ENCODE measurements at regions not wholly inside any gene's neighbourhood (a gene's known extent, or its start where the extent isn't known, plus 50 kb on each side); places are given as distances from the start of the nearest gene placed in this dataset.

- RAD21 ChIA-PET (ENCODE audit: low non-redundant PET in 1 of 2, low total read pairs in 2 of 2, uncharacterized antibody in 2 of 2, unreplicated experiment in 2 of 2) = no interaction called here
- H3K79me2 ChIP-seq (ENCODE audit: insufficient read depth, low read length) = no peaks in the 10 kb centered on the region
- no peak overlapping the region for H3K4me2 ChIP-seq (ENCODE audit: low read length)
- POLR2A ChIA-PET = no interaction called here
- no peaks in the 10 kb centered on the region for H4K20me1 ChIP-seq (ENCODE audit: insufficient read depth)
- H3K4me3 ChIP-seq (replicated peaks in 1 of 2; ENCODE audit: low read depth in 1 of 2, low read length in 2 of 2) = no peak overlapping the region
- CTCF ChIA-PET = no interaction called here
- no peak overlapping the region for H3K9ac ChIP-seq (ENCODE audit: low read length)
- H3K27ac ChIP-seq (ENCODE audit: low read depth, low read length) = no peak overlapping the region
- DNase-seq (ENCODE audit: low read depth, low spot score) (no peak), ATAC-seq (no peak)
- H3K27me3 ChIP-seq (ENCODE audit: insufficient read depth, low read length) = no peaks in the 10 kb centered on the region
- no peak for TF ChIP-seq EZH2 (IDR thresholded peaks at IDR 0.05)
- TF ChIP-seq ZFX (IDR thresholded peaks at IDR 0.05) = no peak
- TF ChIP-seq SRF (IDR thresholded peaks at IDR 0.05; ENCODE audit: low read depth) = no peak
- TF ChIP-seq TCF7L2 (IDR thresholded peaks at IDR 0.05; ENCODE audit: borderline replicate concordance, extremely low read depth, insufficient read depth, insufficient read length) = no peak
- TF ChIP-seq CTCF (IDR thresholded peaks at IDR 0.05 in 2 of 3, conservative IDR thresholded peaks at IDR 0.05 in 1 of 3; ENCODE audit: borderline replicate concordance in 1 of 3, insufficient read depth in 1 of 3, low read depth in 2 of 3, low read length in 2 of 3) = no peak
- TF ChIP-seq POLR2A (IDR thresholded peaks at IDR 0.05; ENCODE audit: borderline replicate concordance, extremely low read depth, insufficient read depth, insufficient read length) = no peak
- no peak for TF ChIP-seq SP1 (IDR thresholded peaks at IDR 0.05; ENCODE audit: low read depth)
- no peak for TF ChIP-seq ATF3 (IDR thresholded peaks at IDR 0.05)
- TF ChIP-seq YY1 (IDR thresholded peaks at IDR 0.05; ENCODE audit: extremely low read depth, insufficient replicate concordance, low read depth, low read length) = no peak
- no peak for TF ChIP-seq RAD21 (IDR thresholded peaks at IDR 0.05; ENCODE audit: low read depth)
- no peak for TF ChIP-seq EGR1 (IDR thresholded peaks at IDR 0.05; ENCODE audit: low read depth)
- no peak for TF ChIP-seq ZBTB33 (IDR thresholded peaks at IDR 0.05; ENCODE audit: extremely low read depth, insufficient replicate concordance, low read length)
- no peak for TF ChIP-seq ZNF274 (IDR thresholded peaks at IDR 0.05; ENCODE audit: low read depth, low read length)
- no peak for TF ChIP-seq JUND (IDR thresholded peaks at IDR 0.05)
- no peak for TF ChIP-seq FOSL1 (IDR thresholded peaks at IDR 0.05; ENCODE audit: low read depth)
- no peak for TF ChIP-seq EZH2phosphoT487 (IDR thresholded peaks at IDR 0.05; ENCODE audit: borderline replicate concordance)
- TF ChIP-seq SIN3A (IDR thresholded peaks at IDR 0.05; ENCODE audit: low read depth) = no peak
- no peak for TF ChIP-seq CBX3 (IDR thresholded peaks at IDR 0.05; ENCODE audit: low read depth)
- no peaks in the 10 kb centered on the region for H3K36me3 ChIP-seq (ENCODE audit: control insufficient read depth in 1 of 2, insufficient read depth in 2 of 2, low read length in 2 of 2)
- no peaks in the 10 kb centered on the region for H3K9me3 ChIP-seq (ENCODE audit: control insufficient read depth in 1 of 2, insufficient read depth in 1 of 2, low read depth in 1 of 2, low read length in 2 of 2)
- H3K9me2 ChIP-seq (ENCODE audit: insufficient read depth) = no peaks in the 10 kb centered on the region; the same call in 1 of the 2 replicates
- intact Hi-C loops (cut with micrococcal nuclease) = no loop called here
- H2AFZ ChIP-seq (ENCODE audit: low read depth, low read length, poor library complexity, severe bottlenecking) = no peak overlapping the region
- BruUV-seq (replicated peaks) = no TSS peak
- H3K4me1 ChIP-seq (ENCODE audit: control insufficient read depth in 1 of 2, insufficient read depth in 2 of 2, low read length in 2 of 2) = no peaks in the 10 kb centered on the region
Observed at GRCh38 chr4:117478702-117479101, 393.3 kb upstream of the TRAM1L1 start.

Data from HCT116 (cell line).